ENCODE measurements at regions not wholly inside any gene's neighbourhood (a gene's known extent, or its start where the extent isn't known, plus 50 kb on each side); places are given as distances from the start of the nearest gene placed in this dataset.
"Not testable (repeated sequence)": the region's sequence is repeated elsewhere in the genome, so short reads cannot be mapped to it uniquely, and the experiment has no call there.

DNA sequence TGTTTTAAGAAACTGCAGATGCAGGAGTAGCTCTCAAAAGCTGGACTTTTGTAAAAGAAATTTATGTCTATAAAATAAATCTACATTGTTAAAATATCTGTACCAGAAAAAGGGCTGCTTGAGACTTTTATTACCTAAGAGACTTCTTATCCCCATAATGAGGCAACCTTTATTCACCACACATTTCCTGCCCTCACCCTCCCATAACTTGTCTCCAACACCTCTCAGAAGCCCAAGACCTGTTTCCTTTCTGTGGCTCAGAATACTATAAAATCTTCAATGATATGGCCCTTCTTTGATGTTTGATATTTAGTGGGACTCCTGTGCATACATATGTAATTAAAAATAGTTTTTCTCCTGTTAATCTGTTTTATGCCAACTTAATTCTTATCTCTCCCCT is 141.5 kb upstream of the FER start:
- H3K36me3 Mint-ChIP-seq (ENCODE audit: low read depth), result no peaks in the 10 kb centered on the region
- no peak overlapping the region for H3K4me3 Mint-ChIP-seq
- CTCF ChIA-PET, result no interaction called here
- H3K9me3 Mint-ChIP-seq, result no peaks in the 10 kb centered on the region
- peaks cover 2% of the 10 kb centered on the region for H3K27me3 Mint-ChIP-seq
- POLR2A ChIA-PET, result no interaction called here
- H3K27ac Mint-ChIP-seq, result no peak overlapping the region
- DNase-seq, result no peak
- no peaks in the 10 kb centered on the region for H3K4me1 Mint-ChIP-seq

DNA sequence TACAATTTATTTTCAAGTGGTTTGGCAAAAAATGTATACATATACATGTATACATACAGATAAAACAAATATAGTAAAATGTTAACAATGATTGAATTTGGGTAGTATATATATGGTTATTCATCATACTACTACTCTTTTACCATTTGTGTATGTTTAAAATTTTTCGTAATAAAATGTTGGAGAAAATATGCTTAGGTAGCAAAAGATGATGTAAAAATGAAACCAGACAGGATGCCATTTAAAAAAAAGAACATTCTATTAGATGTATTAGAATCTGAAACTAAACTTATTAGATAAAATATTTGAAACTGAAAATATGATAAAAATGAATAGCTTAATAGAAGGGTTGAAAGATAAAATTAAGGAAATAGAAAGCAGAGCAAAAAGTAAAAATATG is 144.9 kb upstream of the FER start:
- Mint-ChIP-seq H3K27ac (no peak overlapping the region), H3K27me3 (no peaks in the 10 kb centered on the region), H3K4me3 (no peak overlapping the region)

DNA sequence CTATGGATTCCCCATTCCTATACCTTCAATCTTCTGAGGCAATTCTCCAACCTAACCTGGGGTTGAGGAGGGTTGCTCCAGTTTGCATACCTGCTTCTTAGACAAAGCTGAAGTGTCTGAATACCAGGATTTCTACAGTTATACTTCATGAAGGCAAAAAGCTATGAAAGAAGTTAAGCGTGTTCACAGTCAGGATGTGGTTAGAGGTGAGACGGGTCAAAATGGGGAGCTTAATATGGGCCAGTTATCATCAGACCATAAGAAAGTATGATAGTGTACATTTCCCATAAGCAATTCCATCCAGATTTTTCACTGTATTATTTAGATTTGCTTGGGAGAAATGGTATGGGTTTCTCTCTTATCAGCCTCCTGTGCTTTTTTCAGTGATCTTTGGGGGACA is 156.9 kb upstream of the FER start:
- ChIA-PET POLR2A (no interaction called here), CTCF (no interaction called here)
- no peak overlapping the region for H3K4me3 Mint-ChIP-seq
- H3K27me3 Mint-ChIP-seq, result peaks cover 3% of the 10 kb centered on the region
- no peaks in the 10 kb centered on the region for H3K9me3 Mint-ChIP-seq
- no peaks in the 10 kb centered on the region for H3K36me3 Mint-ChIP-seq (ENCODE audit: low read depth)
- H3K4me1 Mint-ChIP-seq, result no peaks in the 10 kb centered on the region
- no peak for DNase-seq
- H3K27ac Mint-ChIP-seq, result no peak overlapping the region

More for the DNA sequence above, 144.9 kb upstream of the FER start:
- POLR2A ChIA-PET, result no interaction called here
- H3K9me3 Mint-ChIP-seq, result no peaks in the 10 kb centered on the region
- DNase-seq, result no peak
- CTCF ChIA-PET, result interaction anchor here (0.7 kb wide), 1 partner anchor 39 kb away, joined by 3 read pairs; no protein-coding TSS in a partner anchor
- H3K4me1 Mint-ChIP-seq, result no peaks in the 10 kb centered on the region
- no peaks in the 10 kb centered on the region for H3K36me3 Mint-ChIP-seq (ENCODE audit: low read depth)

DNA sequence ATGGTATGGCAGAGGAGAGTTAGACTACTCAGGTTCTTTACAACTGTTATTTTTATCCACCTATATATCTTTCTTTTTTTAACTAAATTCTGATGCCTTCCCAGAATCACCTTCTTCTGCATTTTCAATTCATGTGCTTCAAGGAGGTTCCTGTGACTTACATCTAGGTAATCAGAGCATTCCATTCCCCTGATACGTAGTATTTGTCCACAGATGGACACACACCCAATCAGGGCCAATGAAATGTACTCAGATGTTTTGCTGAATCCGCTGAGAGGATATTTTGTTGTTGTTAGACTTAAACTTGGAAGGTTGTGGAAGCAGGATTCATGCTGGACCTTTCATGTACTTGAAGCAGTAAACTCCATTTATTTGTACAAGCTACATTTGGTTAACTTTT is 159.4 kb upstream of the FER start:
- no peak overlapping the region for H3K27ac Mint-ChIP-seq
- POLR2A ChIA-PET, result no interaction called here
- DNase-seq, result no peak
- no peaks in the 10 kb centered on the region for H3K36me3 Mint-ChIP-seq (ENCODE audit: low read depth)
- H3K27me3 Mint-ChIP-seq, result peaks cover 3% of the 10 kb centered on the region
- CTCF ChIA-PET, result no interaction called here
- no peaks in the 10 kb centered on the region for H3K9me3 Mint-ChIP-seq
- H3K4me3 Mint-ChIP-seq, result no peak overlapping the region
- H3K4me1 Mint-ChIP-seq, result no peaks in the 10 kb centered on the region

DNA sequence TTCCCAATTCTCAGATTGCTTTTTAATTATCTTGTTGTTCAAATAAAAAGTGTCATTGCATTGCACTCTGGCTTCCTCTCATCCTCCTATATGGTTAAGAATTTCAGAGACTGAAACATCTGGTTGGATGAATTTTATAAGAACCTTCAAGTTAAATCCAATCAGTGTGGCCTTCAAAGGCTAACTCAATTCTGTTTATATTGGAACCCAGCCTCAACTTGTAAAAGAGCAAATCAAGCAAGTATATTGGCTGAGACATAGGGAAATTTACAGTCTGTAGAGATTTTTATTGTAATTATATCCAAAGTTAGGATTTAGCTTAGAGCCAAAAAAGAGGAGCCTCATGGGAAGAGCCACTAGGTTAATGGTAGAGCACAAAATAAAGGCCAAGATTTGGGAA is 159.9 kb upstream of the FER start:
- ChIA-PET CTCF (no interaction called here), POLR2A (no interaction called here)
- Mint-ChIP-seq H3K4me3 (no peak overlapping the region), H3K4me1 (no peaks in the 10 kb centered on the region), H3K27ac (no peak overlapping the region), H3K9me3 (no peaks in the 10 kb centered on the region), H3K27me3 (peaks cover 3% of the 10 kb centered on the region), H3K36me3 (ENCODE audit: low read depth) (no peaks in the 10 kb centered on the region)
- DNase-seq, result no peak

DNA sequence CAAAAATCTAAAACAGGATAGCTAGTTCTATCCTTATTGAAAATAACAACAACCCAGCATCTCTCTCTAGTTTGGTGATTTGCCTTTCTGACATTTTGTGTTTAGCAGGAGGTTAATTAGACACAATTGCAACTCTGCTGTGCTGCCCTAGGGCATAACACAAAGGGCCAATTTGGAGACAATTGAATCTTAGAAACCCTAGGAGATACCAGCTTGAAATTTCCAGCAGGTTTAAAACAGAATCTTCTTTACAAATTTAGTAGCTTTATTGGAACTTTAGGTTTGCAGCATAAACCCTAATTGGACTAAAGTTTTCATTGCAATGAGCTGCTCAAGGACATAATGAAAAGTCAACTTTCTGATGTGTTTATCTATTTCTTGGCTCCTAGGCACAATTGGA is 166.7 kb upstream of the FER start:
- Mint-ChIP-seq H3K36me3 (ENCODE audit: low read depth) (no peaks in the 10 kb centered on the region), H3K9me3 (no peaks in the 10 kb centered on the region), H3K4me3 (no peak overlapping the region), H3K27ac (no peak overlapping the region), H3K27me3 (peaks cover 4% of the 10 kb centered on the region), H3K4me1 (no peaks in the 10 kb centered on the region)
- no peak for DNase-seq
- POLR2A ChIA-PET, result no interaction called here
- CTCF ChIA-PET, result no interaction called here

DNA sequence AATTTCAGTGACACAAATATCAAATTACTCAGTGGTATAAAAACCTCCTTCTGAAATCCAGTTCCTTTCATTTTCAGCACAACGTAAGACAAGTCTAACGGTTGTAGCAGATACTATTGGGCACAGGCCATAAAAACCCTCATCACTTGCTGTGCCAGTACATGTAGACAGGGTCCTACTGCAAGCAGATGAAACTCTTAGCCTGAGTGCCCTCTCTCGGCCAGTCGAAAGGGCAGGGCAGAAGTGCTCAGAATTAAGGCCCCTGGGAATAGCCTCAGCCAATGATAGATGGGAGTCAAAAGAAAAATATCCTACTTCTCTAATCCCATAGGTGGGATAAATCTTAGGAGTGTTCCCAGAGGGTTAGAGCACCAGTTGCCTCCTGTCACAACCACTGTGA is 168.5 kb upstream of the FER start:
- Mint-ChIP-seq H3K4me1 (no peaks in the 10 kb centered on the region), H3K36me3 (ENCODE audit: low read depth) (no peaks in the 10 kb centered on the region), H3K4me3 (no peak overlapping the region), H3K27ac (no peak overlapping the region), H3K9me3 (peaks cover 2% of the 10 kb centered on the region), H3K27me3 (peaks cover 2% of the 10 kb centered on the region)
- POLR2A ChIA-PET, result no interaction called here
- DNase-seq, result no peak
- CTCF ChIA-PET, result no interaction called here

DNA sequence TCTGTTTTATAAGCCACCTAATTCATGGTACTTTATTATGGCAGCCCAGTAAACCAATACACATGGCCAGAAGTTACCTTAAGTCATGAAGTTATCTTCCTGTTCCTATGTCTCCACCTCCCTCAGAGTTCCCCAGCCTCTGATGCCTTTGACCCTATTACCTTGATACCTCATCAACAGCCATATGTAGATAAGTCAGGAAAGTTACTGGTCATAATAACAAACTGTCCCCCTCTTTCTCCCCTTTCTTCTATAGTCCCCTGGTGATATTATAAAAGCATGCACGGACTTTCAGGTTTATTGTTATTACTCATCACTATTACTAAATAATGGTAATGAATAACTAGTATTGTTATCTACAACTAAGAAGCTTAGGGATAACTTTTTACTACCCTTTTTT is 168.9 kb upstream of the FER start:
- peaks cover 2% of the 10 kb centered on the region for H3K27me3 Mint-ChIP-seq
- H3K36me3 Mint-ChIP-seq (ENCODE audit: low read depth), result no peaks in the 10 kb centered on the region
- no peaks in the 10 kb centered on the region for H3K4me1 Mint-ChIP-seq
- POLR2A ChIA-PET, result no interaction called here
- no peak for DNase-seq
- H3K9me3 Mint-ChIP-seq, result peaks cover 3% of the 10 kb centered on the region
- no peak overlapping the region for H3K4me3 Mint-ChIP-seq
- CTCF ChIA-PET, result no interaction called here
- H3K27ac Mint-ChIP-seq, result no peak overlapping the region

DNA sequence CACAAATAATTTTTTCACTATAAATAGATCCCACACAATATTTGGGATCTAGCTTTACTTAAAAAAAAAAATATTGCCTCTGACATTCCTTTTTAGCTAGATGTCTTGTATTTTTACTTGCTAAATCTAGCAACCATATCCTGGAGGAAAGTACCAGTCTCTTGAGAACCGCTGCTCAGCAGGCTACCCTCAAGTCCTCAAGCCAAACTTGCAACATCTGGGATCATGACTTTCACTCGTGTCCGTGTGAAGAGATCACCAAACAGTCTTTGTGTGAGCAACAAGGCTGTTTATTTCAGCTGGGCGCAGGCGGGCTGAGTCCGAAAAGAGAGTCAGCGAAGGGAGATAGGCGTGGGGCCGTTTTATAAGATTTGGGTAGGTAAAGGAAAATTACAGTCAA is 180.3 kb upstream of the FER start:
- Mint-ChIP-seq H3K27ac (no peak overlapping the region), H3K9me3 (no peaks in the 10 kb centered on the region), H3K4me1 (no peaks in the 10 kb centered on the region), H3K27me3 (no peaks in the 10 kb centered on the region), H3K36me3 (ENCODE audit: low read depth) (no peaks in the 10 kb centered on the region), H3K4me3 (no peak overlapping the region)
- DNase-seq, result no peak
- ChIA-PET CTCF (no interaction called here), POLR2A (no interaction called here)

DNA sequence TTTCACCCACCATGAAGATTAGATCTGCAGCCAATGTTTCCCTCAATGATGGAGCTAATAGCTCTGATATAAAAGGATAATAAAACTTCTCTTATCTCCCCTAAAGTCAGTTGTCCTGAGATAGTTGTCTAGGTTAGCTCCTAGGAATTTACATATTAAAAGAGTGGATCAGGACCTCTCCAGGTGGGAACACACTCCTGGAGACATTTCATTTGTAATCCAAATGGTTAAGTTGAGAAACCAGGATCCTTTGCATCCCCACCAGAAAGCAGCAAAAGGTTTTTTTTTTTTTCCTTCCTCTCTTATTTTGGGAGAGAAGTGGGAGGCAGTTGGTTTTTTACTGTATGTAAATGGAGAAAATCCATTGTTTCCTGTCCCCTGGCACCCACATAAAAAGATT is 182.5 kb upstream of the FBXL17 start:
- Mint-ChIP-seq H3K27me3 (no peaks in the 10 kb centered on the region), H3K9me3 (no peaks in the 10 kb centered on the region), H3K27ac (no peak overlapping the region), H3K4me3 (no peak overlapping the region), H3K36me3 (ENCODE audit: low read depth) (no peaks in the 10 kb centered on the region), H3K4me1 (no peaks in the 10 kb centered on the region)
- ChIA-PET POLR2A (no interaction called here), CTCF (no interaction called here)
- no peak for DNase-seq

DNA sequence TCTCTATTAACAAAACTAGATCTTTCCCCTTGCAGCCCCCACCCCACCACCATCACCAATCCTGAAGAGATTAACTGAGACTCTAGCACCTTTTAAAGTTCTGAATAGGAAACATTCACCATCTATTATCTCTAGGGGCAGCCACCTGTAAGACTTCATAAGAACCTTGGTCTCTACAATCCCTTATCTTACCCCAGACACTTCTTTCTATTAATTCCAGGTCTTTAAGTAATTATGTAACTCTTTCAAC is 180.2 kb upstream of the FBXL17 start:
- no peaks in the 10 kb centered on the region for H3K9me3 Mint-ChIP-seq
- no peak for DNase-seq
- no peak overlapping the region for H3K27ac Mint-ChIP-seq
- ChIA-PET POLR2A (no interaction called here), CTCF (no interaction called here)
- H3K27me3 Mint-ChIP-seq, result no peaks in the 10 kb centered on the region
- H3K36me3 Mint-ChIP-seq (ENCODE audit: low read depth), result no peaks in the 10 kb centered on the region
- H3K4me3 Mint-ChIP-seq, result no peak overlapping the region
- no peaks in the 10 kb centered on the region for H3K4me1 Mint-ChIP-seq

DNA sequence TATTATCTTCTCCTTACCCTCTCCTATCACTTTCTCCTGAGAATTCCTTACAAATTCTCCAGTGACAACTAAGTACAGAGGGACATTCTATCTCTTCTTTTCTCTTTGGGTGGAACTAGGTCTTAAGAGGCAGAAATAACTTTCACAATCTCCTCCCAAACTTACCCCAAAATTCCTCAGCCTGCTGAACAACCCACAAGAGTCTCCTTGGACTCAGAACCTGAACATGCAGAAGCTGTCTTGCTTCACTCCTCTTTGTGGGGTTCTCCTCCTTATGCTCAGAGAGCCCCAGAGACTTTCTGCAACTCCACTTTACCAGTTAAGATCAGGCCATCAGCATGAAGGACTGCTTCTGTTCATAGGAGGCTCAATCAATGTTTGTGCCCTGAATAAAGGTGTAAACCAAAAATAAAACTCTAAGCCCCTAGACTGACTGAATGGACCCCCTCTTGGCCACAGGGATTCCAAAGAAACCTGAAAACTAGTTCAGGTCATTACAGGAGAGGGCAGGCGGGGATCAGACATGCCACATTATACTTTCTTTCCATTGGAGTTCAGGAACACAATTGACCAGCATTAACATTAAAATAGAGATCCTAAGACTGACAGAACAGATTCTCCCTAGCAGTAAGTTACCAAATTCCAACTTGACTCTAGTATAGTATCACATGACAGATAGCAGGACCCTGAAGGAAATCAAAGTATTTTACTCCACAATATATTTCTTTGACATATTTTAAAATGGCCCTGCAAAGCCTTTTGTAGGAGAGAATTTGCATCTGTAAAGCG is 179.7 kb upstream of the FBXL17 start:
- ChIA-PET CTCF (no interaction called here), POLR2A (no interaction called here)
- H3K9me3 Mint-ChIP-seq, result no peaks in the 10 kb centered on the region
- H3K4me3 Mint-ChIP-seq, result no peak overlapping the region
- H3K36me3 Mint-ChIP-seq (ENCODE audit: low read depth), result no peaks in the 10 kb centered on the region
- H3K4me1 Mint-ChIP-seq, result no peaks in the 10 kb centered on the region
- no peak overlapping the region for H3K27ac Mint-ChIP-seq
- H3K27me3 Mint-ChIP-seq, result no peaks in the 10 kb centered on the region
- no peak for DNase-seq

DNA sequence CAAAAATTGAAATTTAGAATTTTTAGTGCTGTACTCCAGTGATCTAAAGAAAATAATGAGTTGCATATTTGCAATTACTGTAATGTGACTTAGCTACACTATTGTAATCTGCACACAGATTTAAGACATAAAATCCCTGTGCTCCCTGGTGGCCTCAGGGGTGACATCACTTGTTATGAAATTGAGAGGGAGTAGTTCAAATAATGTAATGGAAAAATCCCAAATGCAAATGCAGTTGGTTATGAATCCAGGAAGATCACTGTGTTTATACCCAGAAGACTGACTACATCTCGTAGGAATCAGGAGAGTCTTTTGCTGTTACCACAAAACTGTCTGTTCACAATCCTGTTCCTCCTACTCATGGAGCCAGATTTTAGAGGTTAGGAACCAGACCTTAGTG is 178.7 kb upstream of the FBXL17 start:
- Mint-ChIP-seq H3K27me3 (no peaks in the 10 kb centered on the region), H3K4me3 (no peak overlapping the region), H3K36me3 (ENCODE audit: low read depth) (no peaks in the 10 kb centered on the region), H3K9me3 (no peaks in the 10 kb centered on the region), H3K4me1 (no peaks in the 10 kb centered on the region), H3K27ac (no peak overlapping the region)
- no peak for DNase-seq
- ChIA-PET POLR2A (no interaction called here), CTCF (no interaction called here)

DNA sequence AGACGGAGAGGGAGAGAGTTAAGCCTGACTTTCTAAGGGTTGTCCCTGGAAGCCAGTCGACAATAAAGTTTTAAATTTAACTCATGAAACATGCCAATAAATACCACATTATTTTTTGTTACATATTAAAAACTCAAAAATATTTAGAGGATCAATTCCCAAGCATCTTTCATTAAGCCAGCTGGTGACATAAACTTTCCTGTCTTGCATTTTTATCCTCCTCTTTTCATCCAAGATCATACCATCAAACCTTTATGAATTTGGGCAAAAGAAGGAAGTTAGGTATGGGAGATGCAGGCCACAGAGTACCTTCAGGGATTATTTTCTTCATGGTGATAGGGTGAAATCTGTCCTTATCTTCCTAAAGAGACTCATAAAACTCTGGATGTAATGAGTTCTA is 178.3 kb upstream of the FBXL17 start:
- Mint-ChIP-seq H3K4me1 (no peaks in the 10 kb centered on the region), H3K4me3 (no peak overlapping the region), H3K36me3 (ENCODE audit: low read depth) (no peaks in the 10 kb centered on the region), H3K9me3 (no peaks in the 10 kb centered on the region), H3K27me3 (no peaks in the 10 kb centered on the region), H3K27ac (no peak overlapping the region)
- ChIA-PET CTCF (no interaction called here), POLR2A (no interaction called here)
- no peak for DNase-seq

DNA sequence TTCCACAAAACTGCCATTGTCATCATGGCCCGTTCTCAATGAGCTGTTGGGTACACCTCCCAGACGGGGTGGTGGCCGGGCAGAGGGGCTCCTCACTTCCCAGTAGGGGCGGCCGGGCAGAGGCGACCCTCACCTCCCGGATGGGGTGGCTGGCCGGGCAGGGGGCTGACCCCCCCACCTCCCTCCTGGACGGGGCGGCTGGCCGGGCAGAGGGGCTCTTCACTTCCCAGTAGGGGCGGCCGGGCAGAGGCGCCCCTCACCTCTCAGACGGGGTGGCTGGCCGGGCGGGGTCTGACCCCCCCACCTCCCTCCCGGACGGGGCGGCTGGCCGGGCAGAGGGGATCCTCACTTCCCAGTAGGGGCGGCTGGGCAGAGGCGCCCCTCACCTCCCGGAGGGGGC is 176.9 kb upstream of the FBXL17 start:
- DNase-seq, POLR2A ChIA-PET: not testable (repeated sequence)

More for the DNA sequence above, 176.9 kb upstream of the FBXL17 start:
- H3K9me3 Mint-ChIP-seq; H3K4me1 Mint-ChIP-seq; H3K4me3 Mint-ChIP-seq; H3K27me3 Mint-ChIP-seq; CTCF ChIA-PET; H3K27ac Mint-ChIP-seq; H3K36me3 Mint-ChIP-seq (ENCODE audit: low read depth): not testable (repeated sequence)

All from activated CD4-positive, alpha-beta memory T cell treated with anti-CD3 and anti-CD28 coated beads, Interleukin-2, amount 10 ng/mL, durations not matched to agents 7 days and 5 days (primary cell).